Glutamatergic neuron (in vitro differentiated cells): ENCODE measurements at regions not wholly inside any gene's neighbourhood (a gene's known extent, or its start where the extent isn't known, plus 50 kb on each side); places are given as distances from the start of the nearest gene placed in this dataset.

Experiments
- DNase-seq: peaks from one replicate; pipeline ENCODE4 v3.0.0; 2022
- H3K27ac Mint-ChIP-seq: one replicate; pipeline ENCODE4 v1.8.0; 2020; ENCODE audit warnings: mild to moderate bottlenecking, mixed read lengths, inconsistent platforms; ENCODE audit not compliant: unreplicated experiment
- H3K27me3 Mint-ChIP-seq: one replicate; pipeline ENCODE4 v1.8.0; 2020; ENCODE audit warnings: mild to moderate bottlenecking, moderate library complexity, mixed read lengths, inconsistent platforms; ENCODE audit not compliant: unreplicated experiment
- H3K36me3 Mint-ChIP-seq: one replicate; pipeline ENCODE4 v1.8.0; 2020; ENCODE audit warnings: mild to moderate bottlenecking, mixed read lengths, inconsistent platforms; ENCODE audit not compliant: unreplicated experiment
- H3K4me1 Mint-ChIP-seq: one replicate; pipeline ENCODE4 v1.8.0; 2020; ENCODE audit warnings: mild to moderate bottlenecking, low read depth, mixed read lengths, inconsistent platforms; ENCODE audit not compliant: unreplicated experiment
- H3K4me3 Mint-ChIP-seq: one replicate; pipeline ENCODE4 v1.8.0; 2020; ENCODE audit warnings: mild to moderate bottlenecking, mixed read lengths, inconsistent platforms; ENCODE audit not compliant: unreplicated experiment
- H3K9me3 Mint-ChIP-seq: one replicate; pipeline ENCODE4 v1.8.0; 2020; ENCODE audit warnings: mild to moderate bottlenecking, moderate library complexity, mixed read lengths, inconsistent platforms; ENCODE audit not compliant: unreplicated experiment
- CTCF ChIP-seq: fragments of 200-600 bp; sonication (generic); IDR thresholded peaks from one replicate; pipeline ENCODE4 v1.5.0; 2021; ENCODE audit not compliant: partially characterized antibody, unreplicated experiment

GRCh38 chr10:120286280-120286679 lies 170.7 kb upstream of the PLPP4 start:
- DNase-seq = no peak
- H3K4me1 Mint-ChIP-seq = peaks cover 19% of the 10 kb centered on the region
- no peak for TF ChIP-seq CTCF
- H3K36me3 Mint-ChIP-seq = peaks cover 4% of the 10 kb centered on the region
- no peak overlapping the region for H3K4me3 Mint-ChIP-seq
- H3K27me3 Mint-ChIP-seq = peaks cover 7% of the 10 kb centered on the region
- peaks cover 1% of the 10 kb centered on the region for H3K9me3 Mint-ChIP-seq
- H3K27ac Mint-ChIP-seq = no peak overlapping the region

GRCh38 chr10:120300513-120300912 lies 156.5 kb upstream of the PLPP4 start:
- Mint-ChIP-seq H3K27ac (no peak overlapping the region), H3K36me3 (peaks cover 4% of the 10 kb centered on the region), H3K4me3 (no peak overlapping the region), H3K9me3 (no peaks in the 10 kb centered on the region), H3K27me3 (no peaks in the 10 kb centered on the region), H3K4me1 (no peaks in the 10 kb centered on the region)
- no peak for TF ChIP-seq CTCF
- no peak for DNase-seq

- Mint-ChIP-seq H3K27me3 (peaks cover 2% of the 10 kb centered on the region), H3K9me3 (no peaks in the 10 kb centered on the region), H3K4me1 (no peaks in the 10 kb centered on the region), H3K36me3 (peaks cover 4% of the 10 kb centered on the region), H3K4me3 (no peak overlapping the region), H3K27ac (no peak overlapping the region)
- DNase-seq = no peak
- TF ChIP-seq CTCF = no peak
Observed at GRCh38 chr10:120308589-120308988, 148.4 kb upstream of the PLPP4 start.

- Mint-ChIP-seq H3K27ac (no peak overlapping the region), H3K27me3 (peaks cover 2% of the 10 kb centered on the region), H3K36me3 (peaks cover 8% of the 10 kb centered on the region), H3K4me1 (no peaks in the 10 kb centered on the region), H3K9me3 (peaks cover 2% of the 10 kb centered on the region), H3K4me3 (no peak overlapping the region)
- no peak for DNase-seq
- TF ChIP-seq CTCF = no peak
Observed at GRCh38 chr10:120313715-120314114, 143.3 kb upstream of the PLPP4 start.

- Mint-ChIP-seq H3K4me1 (no peaks in the 10 kb centered on the region), H3K4me3 (no peak overlapping the region), H3K27ac (no peak overlapping the region), H3K9me3 (peaks cover 2% of the 10 kb centered on the region), H3K27me3 (peaks cover 2% of the 10 kb centered on the region), H3K36me3 (peaks cover 4% of the 10 kb centered on the region)
- no peak for TF ChIP-seq CTCF
- no peak for DNase-seq
Observed at GRCh38 chr10:120314442-120314841, 142.6 kb upstream of the PLPP4 start.
